HG02840 (cell line): ENCODE measurements at regions not wholly inside any gene's neighbourhood (a gene's known extent, or its start where the extent isn't known, plus 50 kb on each side); places are given as distances from the start of the nearest gene placed in this dataset.

Experiments used
- ATAC-seq: cut with Tn5 transposase; IDR thresholded peaks from one replicate; pipeline ENCODE4 v1.9.1; 2021; ENCODE audit warnings: mild to moderate bottlenecking, moderate library complexity, moderate number of reproducible peaks; ENCODE audit not compliant: unreplicated experiment, low FRiP score

- ATAC-seq = no peak
Measured at GRCh38 chr17:77437747-77438146, 297.0 kb downstream of the SEC14L1 start.

DNA sequence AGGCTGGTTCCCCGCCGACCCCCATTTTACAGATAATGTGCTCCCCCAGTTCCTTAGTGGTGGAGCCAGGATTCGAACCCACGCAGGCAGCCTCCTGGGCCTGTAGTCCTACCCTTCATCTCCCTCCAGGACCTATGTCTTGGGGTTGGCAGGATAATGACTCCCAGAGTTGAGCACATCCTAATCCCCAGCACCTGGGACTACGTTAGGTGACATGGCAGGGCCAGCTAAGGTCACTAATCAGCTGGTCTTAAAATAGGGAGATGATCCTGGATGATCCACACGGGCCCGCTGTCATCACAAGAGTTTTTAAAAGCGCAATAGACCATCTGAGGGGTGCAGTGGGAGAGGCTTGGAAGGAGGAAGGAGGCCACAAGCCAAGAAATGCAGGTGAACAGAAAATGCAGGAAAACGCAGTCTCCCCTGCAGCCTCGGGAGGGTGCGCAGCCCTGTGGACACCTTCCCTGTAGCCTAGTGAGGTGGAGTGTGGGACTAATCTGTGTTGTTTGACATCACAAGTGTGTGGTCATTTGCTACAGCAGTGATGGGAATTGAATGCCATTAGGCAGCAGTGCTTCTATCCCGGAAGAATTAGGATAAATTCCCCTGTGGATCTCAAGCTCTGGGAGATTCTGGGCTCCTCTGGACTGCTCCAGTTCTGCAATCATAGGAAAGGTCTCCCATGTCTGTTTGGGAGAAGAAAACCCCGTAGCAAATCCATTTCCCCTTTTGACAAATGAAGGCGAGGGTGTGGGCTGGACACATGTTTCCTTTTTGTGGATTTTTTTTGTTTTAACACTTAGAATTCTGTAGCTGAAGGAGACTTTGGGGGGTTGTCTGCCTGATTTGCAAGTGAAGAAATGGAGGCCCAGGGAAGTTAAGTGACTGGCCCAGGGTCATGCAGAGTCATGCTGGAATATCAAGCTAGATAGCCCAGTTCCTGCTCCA is 297.7 kb downstream of the SEC14L1 start:
- no peak for ATAC-seq

DNA sequence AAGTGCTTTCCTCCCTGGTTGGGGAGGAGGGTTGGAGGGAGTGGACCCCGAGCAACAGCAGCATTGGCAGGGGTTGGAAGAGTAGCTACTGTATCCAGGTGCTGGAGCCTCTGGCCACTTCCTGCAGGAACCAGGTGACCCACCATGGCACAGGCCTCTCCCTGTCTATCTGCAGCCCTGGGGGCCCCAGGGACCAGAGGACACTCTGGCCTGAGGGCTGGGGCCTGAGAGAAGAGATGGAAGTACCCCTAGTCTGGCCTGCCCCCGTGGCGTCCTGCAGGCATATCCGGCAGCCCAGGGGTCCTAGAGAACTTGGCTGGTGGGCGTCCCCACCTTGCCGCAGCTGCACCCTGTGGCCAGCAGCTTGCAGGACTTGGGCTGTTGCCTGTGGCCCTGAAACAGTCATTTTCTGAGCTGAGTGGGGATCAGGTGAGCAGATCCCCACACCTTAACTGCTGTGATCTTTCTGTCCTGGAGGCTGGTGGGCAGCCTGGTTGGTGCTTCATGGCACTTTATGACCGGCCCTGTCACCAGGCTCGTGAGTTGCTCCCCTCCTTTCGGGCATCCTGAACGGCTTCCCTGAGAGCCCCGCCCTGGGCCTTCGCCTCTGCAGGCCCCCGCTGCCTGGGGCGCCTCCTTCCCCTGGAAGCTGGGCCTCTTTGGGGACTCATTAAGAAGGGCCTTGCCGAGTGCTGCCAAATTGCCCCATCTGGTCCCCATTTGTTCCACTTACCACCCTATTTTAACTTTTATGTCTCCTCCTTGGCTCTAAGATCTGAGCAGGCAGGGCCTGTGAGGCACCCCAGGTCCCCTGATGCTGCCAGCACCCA is 298.6 kb downstream of the SEC14L1 start:
- ATAC-seq = no peak

GRCh38 chr17:77440560-77440981 is 299.8 kb downstream of the SEC14L1 start:
- no peak for ATAC-seq

- ATAC-seq = peak; percentile 45
Measured at GRCh38 chr17:77441130-77441920, 300.6 kb downstream of the SEC14L1 start.

- ATAC-seq = no peak
Measured at GRCh38 chr17:77441940-77442339, 301.2 kb downstream of the SEC14L1 start.

GRCh38 chr17:77442976-77443747 is 302.4 kb downstream of the SEC14L1 start:
- no peak for ATAC-seq

DNA sequence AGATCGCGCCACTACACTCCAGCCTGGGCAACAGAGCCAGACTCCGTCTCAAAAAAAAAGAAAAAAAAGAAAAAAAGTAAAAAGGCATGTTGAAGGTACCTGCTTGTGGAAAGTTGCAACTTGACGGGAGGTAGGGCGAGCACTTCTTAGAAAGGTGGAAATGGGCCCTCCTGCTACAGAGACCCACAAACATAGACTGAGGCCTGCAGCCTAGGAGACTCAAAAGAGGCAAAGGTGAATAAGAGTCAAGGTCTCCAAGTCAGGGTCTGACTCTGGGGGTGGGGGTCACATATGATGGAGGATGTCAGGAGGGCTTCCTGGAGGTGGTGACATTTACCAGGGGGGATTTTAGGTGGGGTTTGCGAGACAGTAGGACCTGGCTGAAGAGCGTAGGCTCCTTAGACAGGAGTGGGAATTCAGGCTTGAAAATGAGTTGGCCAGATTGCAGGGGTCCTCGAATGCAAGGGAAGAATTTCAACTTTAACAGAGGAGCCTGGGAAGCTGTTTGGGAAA is 303.0 kb downstream of the SEC14L1 start:
- no peak for ATAC-seq

GRCh38 chr17:77444628-77444983 is 303.8 kb downstream of the SEC14L1 start:
- peak; percentile 5 for ATAC-seq

GRCh38 chr17:77444984-77445759 is 304.4 kb downstream of the SEC14L1 start:
- peak; percentile 40 for ATAC-seq

DNA sequence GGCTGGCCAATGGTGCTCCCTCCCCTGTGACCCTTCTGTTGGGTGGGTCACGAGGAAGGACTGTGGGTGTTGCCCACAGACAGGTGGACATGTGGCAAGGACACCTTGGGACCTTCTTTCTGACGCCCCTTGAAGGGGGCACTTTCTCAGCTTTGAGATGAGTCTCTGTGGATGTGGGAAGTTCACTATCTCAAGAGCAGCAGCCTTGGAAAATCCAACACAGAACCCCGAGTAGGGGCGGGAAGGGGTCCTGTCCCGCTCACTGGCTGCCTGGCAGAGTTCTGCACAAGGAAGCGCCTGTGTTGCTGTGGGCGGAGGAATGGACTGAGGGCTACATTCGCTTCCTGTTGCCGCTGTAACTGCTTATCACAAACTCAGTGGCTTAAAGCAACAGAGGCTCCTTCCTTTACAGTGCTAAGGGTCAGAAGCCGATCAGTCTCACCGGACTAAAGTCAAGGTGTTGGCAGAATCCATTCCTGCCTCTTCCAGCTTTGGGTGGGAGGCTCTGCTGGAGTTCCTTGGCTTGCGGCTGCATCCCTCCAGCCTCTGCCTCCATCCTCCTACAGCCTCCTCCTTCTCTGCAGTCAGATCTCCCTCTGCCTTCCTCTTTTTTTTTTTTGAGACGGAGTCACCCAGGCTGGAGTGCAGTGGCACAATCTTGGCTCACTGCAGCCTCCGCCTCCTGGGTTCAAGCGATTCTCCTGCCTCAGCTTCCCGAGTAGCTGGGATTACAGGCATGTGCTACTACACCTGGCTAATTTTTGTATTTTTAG is 305.2 kb downstream of the SEC14L1 start:
- peak; percentile 11 for ATAC-seq

GRCh38 chr17:77446940-77447634 is 306.3 kb downstream of the SEC14L1 start:
- no peak for ATAC-seq

GRCh38 chr17:77449373-77449907 is 308.7 kb downstream of the SEC14L1 start:
- no peak for ATAC-seq

GRCh38 chr17:77449908-77450741 is 309.4 kb downstream of the SEC14L1 start:
- no peak for ATAC-seq

GRCh38 chr17:77450742-77451244 is 310.0 kb downstream of the SEC14L1 start:
- ATAC-seq = no peak

GRCh38 chr17:77451245-77451893 is 310.6 kb downstream of the SEC14L1 start:
- ATAC-seq = no peak
